HCT116 (cell line): ENCODE measurements at regions not wholly inside any gene's neighbourhood (a gene's known extent, or its start where the extent isn't known, plus 50 kb on each side); places are given as distances from the start of the nearest gene placed in this dataset.

Source experiments
- ATAC-seq: fragments of 200-7000 bp; cut with Tn5 transposase; 2 replicates; pipeline ENCODE4 v1.9.1; 2020; ENCODE audit warnings: mild to moderate bottlenecking, moderate library complexity
- BruUV-seq: library from RNA; stranded (reverse); fragments of 400-500 nt; replicated peaks from 2 replicates; lab custom pipeline; 2021; lab: Mats Ljungman, UMichigan
- CTCF ChIA-PET: fragments of 300-600 bp; sonication (Branson Sonifier 250); formaldehyde crosslinking; loops from one replicate; lab custom pipeline; 2021; ENCODE audit warnings: antibody characterized with exemption; lab: Charles Lee
- POLR2A ChIA-PET: fragments of 300-600, 350-600 bp; sonication (Branson Sonifier 250); formaldehyde crosslinking; loops from one replicate; lab custom pipeline; 2021; ENCODE audit warnings: antibody characterized with exemption; lab: Charles Lee
- RAD21 ChIA-PET, 2 experiments: fragments of 300-600 bp; sonication (Branson Sonifier 250); formaldehyde crosslinking; loops; one replicate each; lab custom pipeline; 2023; ENCODE audit warnings: low total read pairs in 2 of 2; ENCODE audit not compliant: uncharacterized antibody in 2 of 2, unreplicated experiment in 2 of 2, low non-redundant PET in 1 of 2; lab: Charles Lee
- DNase-seq: peaks from one replicate; pipeline ENCODE4 v3.0.0-alpha.2; 2010; ENCODE audit warnings: low read depth, low spot score
- H2AFZ ChIP-seq: fragments of 200-600 bp; shearing (Covaris generic), sonication (generic); 2 replicates; pipeline ENCODE4 v1.6.1; 2017; ENCODE audit warnings: low read depth, mixed run types, mixed read lengths, antibody characterized with exemption, low read length; ENCODE audit not compliant: poor library complexity, severe bottlenecking
- H3K27ac ChIP-seq: 2 replicates; pipeline ENCODE4 v1.5.1; 2012; ENCODE audit warnings: low read depth, low read length
- H3K27me3 ChIP-seq: fragments of 200-600 bp; sonication (generic); 2 replicates; pipeline ENCODE4 v1.6.1; 2016; ENCODE audit warnings: mixed run types, low read length, mixed read lengths; ENCODE audit not compliant: insufficient read depth
- H3K36me3 ChIP-seq, 2 experiments: fragments of 200-500 bp in 1 of 2; fragments of 200-600 bp in 1 of 2; sonication (Bioruptor generic) in 1 of 2; sonication (generic) in 1 of 2; 2 replicates each; pipeline versions ENCODE4 v1.5.1 to v1.6.1; 2014 to 2016; ENCODE audit warnings: low read length in 2 of 2, inconsistent platforms in 1 of 2, mixed read lengths in 1 of 2, mixed run types in 1 of 2; ENCODE audit not compliant: insufficient read depth in 2 of 2, control insufficient read depth in 1 of 2
- H3K4me1 ChIP-seq, 2 experiments: fragments of 200-600 bp in 1 of 2; sonication (generic) in 1 of 2; 2 replicates each; pipeline versions ENCODE4 v1.5.1 to v1.6.1; 2012 to 2017; ENCODE audit warnings: low read length in 2 of 2, inconsistent platforms in 1 of 2, mild to moderate bottlenecking in 1 of 2, mixed read lengths in 1 of 2, mixed run types in 1 of 2, moderate library complexity in 1 of 2; ENCODE audit not compliant: insufficient read depth in 2 of 2, control insufficient read depth in 1 of 2
- H3K4me2 ChIP-seq: fragments of 200-600 bp; sonication (generic); 2 replicates; pipeline ENCODE4 v1.6.1; 2017; ENCODE audit warnings: mixed run types, low read length, mixed read lengths
- H3K4me3 ChIP-seq, 2 experiments: fragments of 200-600 bp in 1 of 2; sonication (generic) in 1 of 2; replicated peaks in 1 of 2; 2 replicates each; pipeline ENCODE4 v1.5.1; 2011 to 2016; ENCODE audit warnings: low read length in 2 of 2, control low read depth in 1 of 2, low read depth in 1 of 2, mild to moderate bottlenecking in 1 of 2, mixed read lengths in 1 of 2, mixed run types in 1 of 2
- H3K79me2 ChIP-seq: fragments of 200-600 bp; sonication (generic); 2 replicates; pipeline ENCODE4 v1.6.1; 2017; ENCODE audit warnings: mild to moderate bottlenecking, mixed run types, low read length, moderate library complexity, mixed read lengths; ENCODE audit not compliant: insufficient read depth
- H3K9ac ChIP-seq: fragments of 200-600 bp; sonication (generic); 2 replicates; pipeline ENCODE4 v1.6.1; 2016; ENCODE audit warnings: low read length, mixed read lengths
- H3K9me2 ChIP-seq: fragments of 200-600 bp; sonication (generic), shearing (Covaris generic); 2 replicates; pipeline ENCODE4 v1.6.1; 2017; ENCODE audit warnings: mixed run types, mild to moderate bottlenecking, moderate library complexity; ENCODE audit not compliant: insufficient read depth
- H3K9me3 ChIP-seq, 2 experiments: fragments of 200-500 bp in 1 of 2; fragments of 200-600 bp in 1 of 2; sonication (Bioruptor generic) in 1 of 2; sonication (generic) in 1 of 2; 2 replicates each; pipeline ENCODE4 v1.6.1; 2014 to 2017; ENCODE audit warnings: low read length in 2 of 2, mixed read lengths in 2 of 2, inconsistent platforms in 1 of 2, low read depth in 1 of 2, mild to moderate bottlenecking in 1 of 2, mixed run types in 1 of 2, moderate library complexity in 1 of 2; ENCODE audit not compliant: control insufficient read depth in 1 of 2, insufficient read depth in 1 of 2
- H4K20me1 ChIP-seq: fragments of 200-600 bp; sonication (generic), shearing (Covaris generic); 2 replicates; pipeline ENCODE4 v1.6.1; 2017; ENCODE audit warnings: mixed run types, mild to moderate bottlenecking, moderate library complexity; ENCODE audit not compliant: insufficient read depth
- ATF3 ChIP-seq: IDR thresholded peaks from 2 replicates; pipeline ENCODE4 v1.6.1; 2012
- CBX3 ChIP-seq: IDR thresholded peaks from 2 replicates; pipeline ENCODE4 v1.6.1; 2012; ENCODE audit warnings: low read depth
- EGR1 ChIP-seq: IDR thresholded peaks from 2 replicates; pipeline ENCODE4 v1.6.1; 2012; ENCODE audit warnings: low read depth
- EZH2 ChIP-seq: fragments of 200-600 bp; sonication (generic); IDR thresholded peaks from 2 replicates; pipeline ENCODE4 v1.6.1; 2017; ENCODE audit warnings: antibody characterized with exemption, mixed run types
- EZH2phosphoT487 ChIP-seq: fragments of 200-600 bp; IDR thresholded peaks from 2 replicates; pipeline ENCODE4 v1.6.1; 2018; ENCODE audit warnings: antibody characterized with exemption, borderline replicate concordance
- FOSL1 ChIP-seq: IDR thresholded peaks from 2 replicates; pipeline ENCODE4 v1.6.1; 2012; ENCODE audit warnings: low read depth
- SIN3A ChIP-seq: IDR thresholded peaks from 2 replicates; pipeline ENCODE4 v1.6.1; 2012; ENCODE audit warnings: low read depth
- YY1 ChIP-seq: IDR thresholded peaks from 2 replicates; pipeline ENCODE4 v1.6.1; 2011; ENCODE audit warnings: low read length, low read depth, moderate library complexity, mild to moderate bottlenecking; ENCODE audit not compliant: insufficient replicate concordance; ENCODE audit errors: extremely low read depth
- intact Hi-C: fragments of 100-400 bp; cut with micrococcal nuclease; formaldehyde crosslinking; loops from 2 replicates; pipeline ENCODE4 v1.10.0; 2022
- TF ChIP-seq, protein P1 (sequence below), 3 experiments: fragments of 200-600 bp in 1 of 3; sonication (generic) in 1 of 3; IDR thresholded peaks in 2 of 3; conservative IDR thresholded peaks in 1 of 3; 2 replicates each; pipeline ENCODE4 v1.5.1; 2012 to 2017; ENCODE audit warnings: low read depth in 2 of 3, low read length in 2 of 3, antibody characterized with exemption in 1 of 3, borderline replicate concordance in 1 of 3, control low read depth in 1 of 3, mild to moderate bottlenecking in 1 of 3, mixed read lengths in 1 of 3, mixed run types in 1 of 3, moderate library complexity in 1 of 3; ENCODE audit not compliant: insufficient read depth in 1 of 3

DNA sequence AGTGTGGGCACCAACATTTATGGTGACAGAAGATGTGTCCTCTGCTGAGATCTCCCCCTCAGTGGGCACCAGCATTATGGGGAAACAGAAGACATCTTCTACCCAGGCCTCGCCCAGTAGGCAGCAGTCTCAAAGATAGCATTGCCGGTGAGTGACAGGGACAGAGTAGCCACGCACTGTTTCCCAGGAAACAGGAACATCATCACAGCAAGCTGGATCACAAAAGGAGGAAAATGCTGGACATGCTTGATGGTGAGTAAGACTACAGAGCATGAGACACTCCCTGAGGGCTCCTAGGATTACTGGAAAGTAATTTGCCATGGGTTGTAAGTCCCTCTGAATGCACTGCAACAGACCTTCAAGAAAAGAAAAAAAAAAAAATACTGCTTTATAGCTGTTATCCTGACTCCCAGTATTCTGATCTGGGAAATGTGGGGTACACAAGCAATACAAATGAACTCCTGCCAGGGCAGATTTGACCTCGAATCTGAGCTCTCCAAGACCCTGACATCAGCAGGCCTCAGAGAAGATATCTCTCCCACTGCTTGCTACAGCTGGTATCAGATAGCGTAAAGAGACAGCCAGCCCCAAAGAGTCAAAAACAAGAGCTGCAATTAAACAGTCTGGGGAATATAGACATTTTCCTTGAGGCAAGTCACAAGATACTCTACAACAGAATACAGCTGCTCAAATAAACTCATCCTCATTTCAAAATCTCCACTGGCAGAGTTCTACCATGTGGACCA lies 180.4 kb downstream of the RBM26 start:
- ATAC-seq: no peak
- H3K79me2 ChIP-seq: no peaks in the 10 kb centered on the region
- no peaks in the 10 kb centered on the region for H4K20me1 ChIP-seq
- no peaks in the 10 kb centered on the region for H3K9me2 ChIP-seq
- no peaks in the 10 kb centered on the region for H3K4me1 ChIP-seq
- H3K4me2 ChIP-seq: no peak overlapping the region
- no peak overlapping the region for H2AFZ ChIP-seq
- peaks cover 27% of the 10 kb centered on the region for H3K27me3 ChIP-seq
- H3K36me3 ChIP-seq: no peaks in the 10 kb centered on the region
- TF ChIP-seq FOSL1 (no peak), EZH2 (no peak), SIN3A (no peak), YY1 (no peak), EZH2phosphoT487 (no peak), ATF3 (no peak), CBX3 (no peak), EGR1 (no peak)
- TF ChIP-seq, protein P1, sequence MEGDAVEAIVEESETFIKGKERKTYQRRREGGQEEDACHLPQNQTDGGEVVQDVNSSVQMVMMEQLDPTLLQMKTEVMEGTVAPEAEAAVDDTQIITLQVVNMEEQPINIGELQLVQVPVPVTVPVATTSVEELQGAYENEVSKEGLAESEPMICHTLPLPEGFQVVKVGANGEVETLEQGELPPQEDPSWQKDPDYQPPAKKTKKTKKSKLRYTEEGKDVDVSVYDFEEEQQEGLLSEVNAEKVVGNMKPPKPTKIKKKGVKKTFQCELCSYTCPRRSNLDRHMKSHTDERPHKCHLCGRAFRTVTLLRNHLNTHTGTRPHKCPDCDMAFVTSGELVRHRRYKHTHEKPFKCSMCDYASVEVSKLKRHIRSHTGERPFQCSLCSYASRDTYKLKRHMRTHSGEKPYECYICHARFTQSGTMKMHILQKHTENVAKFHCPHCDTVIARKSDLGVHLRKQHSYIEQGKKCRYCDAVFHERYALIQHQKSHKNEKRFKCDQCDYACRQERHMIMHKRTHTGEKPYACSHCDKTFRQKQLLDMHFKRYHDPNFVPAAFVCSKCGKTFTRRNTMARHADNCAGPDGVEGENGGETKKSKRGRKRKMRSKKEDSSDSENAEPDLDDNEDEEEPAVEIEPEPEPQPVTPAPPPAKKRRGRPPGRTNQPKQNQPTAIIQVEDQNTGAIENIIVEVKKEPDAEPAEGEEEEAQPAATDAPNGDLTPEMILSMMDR (IDR thresholded peaks at IDR 0.05 in 2 of 3, conservative IDR thresholded peaks at IDR 0.05 in 1 of 3; ENCODE audit: borderline replicate concordance in 1 of 3, insufficient read depth in 1 of 3, low read depth in 2 of 3, low read length in 2 of 3): no peak
- ChIA-PET CTCF (no interaction called here), POLR2A (no interaction called here), RAD21 (no interaction called here)
- H3K27ac ChIP-seq: no peak overlapping the region
- H3K9ac ChIP-seq: no peak overlapping the region
- intact Hi-C loops: no loop called here
- BruUV-seq: no TSS peak
- H3K9me3 ChIP-seq: no peaks in the 10 kb centered on the region
- no peak overlapping the region for H3K4me3 ChIP-seq
- DNase-seq: no peak
